Loucy (cell line): ENCODE measurements at regions not wholly inside any gene's neighbourhood (a gene's known extent, or its start where the extent isn't known, plus 50 kb on each side); places are given as distances from the start of the nearest gene placed in this dataset.

Experiments
- EZH2phosphoT487 ChIP-seq: fragments of 200-600 bp; IDR thresholded peaks from 2 replicates; pipeline ENCODE4 v1.6.1; 2018; ENCODE audit warnings: antibody characterized with exemption, mild to moderate bottlenecking, moderate library complexity, borderline replicate concordance
- TF ChIP-seq, protein P1 (sequence below): fragments of 200-600 bp; sonication (generic); conservative IDR thresholded peaks from 2 replicates; pipeline ENCODE4 v1.5.1; 2014; ENCODE audit warnings: mild to moderate bottlenecking, antibody characterized with exemption, low read length

DNA sequence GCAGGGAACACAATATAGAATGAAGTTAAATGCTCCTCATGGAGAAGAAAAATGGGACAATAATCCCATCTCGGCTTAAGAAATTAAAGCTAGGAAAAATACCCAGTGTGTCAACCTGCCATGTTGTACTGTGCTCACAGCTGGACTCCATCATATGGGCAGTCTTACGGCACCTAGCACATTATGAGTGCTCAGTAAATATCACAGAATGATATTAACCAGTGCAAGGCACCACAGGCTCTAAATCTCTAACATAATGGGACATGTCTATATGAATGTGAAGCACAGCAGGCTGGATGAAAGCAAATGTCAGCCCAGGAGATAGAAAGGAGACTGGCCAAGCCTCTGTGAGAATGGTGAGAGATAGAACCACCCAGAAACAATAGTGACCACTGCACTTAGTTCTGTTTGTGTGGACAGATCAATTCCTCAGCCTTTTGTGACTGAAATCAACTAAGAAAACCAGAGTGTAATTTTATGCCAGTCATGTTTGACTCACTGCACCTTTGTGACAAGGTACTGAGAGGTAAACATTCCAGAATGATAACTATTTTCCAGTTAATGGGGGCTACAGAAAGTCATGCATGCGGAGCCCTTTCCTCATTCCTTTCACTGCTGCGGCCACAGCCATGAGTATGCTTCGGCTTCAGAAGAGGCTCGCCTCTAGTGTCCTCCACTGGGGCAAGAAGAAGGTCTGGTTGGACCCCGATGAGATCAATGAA, 140.4 kb upstream of the CDH6 start:
- TF ChIP-seq, protein P1, sequence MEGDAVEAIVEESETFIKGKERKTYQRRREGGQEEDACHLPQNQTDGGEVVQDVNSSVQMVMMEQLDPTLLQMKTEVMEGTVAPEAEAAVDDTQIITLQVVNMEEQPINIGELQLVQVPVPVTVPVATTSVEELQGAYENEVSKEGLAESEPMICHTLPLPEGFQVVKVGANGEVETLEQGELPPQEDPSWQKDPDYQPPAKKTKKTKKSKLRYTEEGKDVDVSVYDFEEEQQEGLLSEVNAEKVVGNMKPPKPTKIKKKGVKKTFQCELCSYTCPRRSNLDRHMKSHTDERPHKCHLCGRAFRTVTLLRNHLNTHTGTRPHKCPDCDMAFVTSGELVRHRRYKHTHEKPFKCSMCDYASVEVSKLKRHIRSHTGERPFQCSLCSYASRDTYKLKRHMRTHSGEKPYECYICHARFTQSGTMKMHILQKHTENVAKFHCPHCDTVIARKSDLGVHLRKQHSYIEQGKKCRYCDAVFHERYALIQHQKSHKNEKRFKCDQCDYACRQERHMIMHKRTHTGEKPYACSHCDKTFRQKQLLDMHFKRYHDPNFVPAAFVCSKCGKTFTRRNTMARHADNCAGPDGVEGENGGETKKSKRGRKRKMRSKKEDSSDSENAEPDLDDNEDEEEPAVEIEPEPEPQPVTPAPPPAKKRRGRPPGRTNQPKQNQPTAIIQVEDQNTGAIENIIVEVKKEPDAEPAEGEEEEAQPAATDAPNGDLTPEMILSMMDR: no peak
- TF ChIP-seq EZH2phosphoT487: no peak
